ENCODE measurements at regions not wholly inside any gene's neighbourhood (a gene's known extent, or its start where the extent isn't known, plus 50 kb on each side); places are given as distances from the start of the nearest gene placed in this dataset.

DNA sequence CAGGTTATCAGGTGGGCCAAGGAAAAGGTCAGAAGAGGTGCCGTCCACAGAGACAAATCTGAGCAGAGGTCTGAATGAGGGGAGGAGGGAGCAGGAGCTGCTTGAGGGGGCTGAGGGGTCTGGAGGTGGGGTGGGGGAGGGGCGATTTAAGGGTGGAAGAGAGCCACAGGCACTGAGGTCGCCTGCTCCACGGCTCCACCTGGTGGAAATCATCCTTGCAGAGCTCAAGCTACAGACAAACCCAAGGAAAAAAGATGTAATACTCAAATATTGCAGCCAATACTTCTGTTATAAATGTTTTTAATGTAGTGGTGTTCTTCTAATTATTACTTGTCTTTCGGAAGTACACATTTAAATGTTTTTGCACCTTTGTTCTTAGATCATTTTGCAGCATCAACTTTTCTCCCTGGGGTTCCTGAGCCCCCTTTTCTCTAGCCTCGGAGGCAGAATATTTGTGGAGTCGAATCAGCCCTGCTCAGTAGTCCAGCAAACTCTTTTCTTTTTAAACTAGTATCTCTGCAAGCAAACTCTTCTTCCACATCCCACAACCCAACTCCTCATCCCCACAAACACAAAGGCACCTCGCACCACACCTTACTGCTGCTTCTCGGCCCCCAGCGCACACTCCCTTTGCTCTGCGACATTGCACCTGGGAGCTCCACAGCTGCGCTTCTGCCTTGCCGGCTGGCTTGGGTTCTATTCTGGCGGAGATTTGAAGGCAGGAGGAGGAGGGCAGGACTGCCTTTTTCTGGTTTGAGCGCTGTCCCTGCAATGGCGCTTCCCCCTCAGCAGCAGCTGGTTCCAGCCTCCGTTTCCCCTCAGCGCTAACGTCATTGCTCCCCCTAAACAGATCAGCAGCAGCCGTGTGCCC, 51.0 kb upstream of the TFAP2A start:
- peak; percentile 43 for ATAC-seq

All from esophagus mucosa (tissue), 1 donor.